SK-N-MC (cell line): ENCODE measurements at regions not wholly inside any gene's neighbourhood (a gene's known extent, or its start where the extent isn't known, plus 50 kb on each side); places are given as distances from the start of the nearest gene placed in this dataset.

Experiments
- EZH2 ChIP-seq: fragments of 200-600 bp; sonication (generic); IDR thresholded peaks from one replicate; pipeline ENCODE4 v1.6.1; 2017; ENCODE audit warnings: antibody characterized with exemption
- FOXP2 ChIP-seq: optimal IDR thresholded peaks from 2 replicates; pipeline ENCODE3; 2011; ENCODE audit warnings: mild to moderate bottlenecking, moderate library complexity; ENCODE audit not compliant: insufficient read depth; ENCODE audit errors: extremely low read length, control extremely low read depth
- POLR2AphosphoS5 ChIP-seq: IDR thresholded peaks from 2 replicates; pipeline ENCODE4 v1.6.1; 2012; ENCODE audit warnings: mild to moderate bottlenecking, low read depth, low read length, borderline replicate concordance

DNA sequence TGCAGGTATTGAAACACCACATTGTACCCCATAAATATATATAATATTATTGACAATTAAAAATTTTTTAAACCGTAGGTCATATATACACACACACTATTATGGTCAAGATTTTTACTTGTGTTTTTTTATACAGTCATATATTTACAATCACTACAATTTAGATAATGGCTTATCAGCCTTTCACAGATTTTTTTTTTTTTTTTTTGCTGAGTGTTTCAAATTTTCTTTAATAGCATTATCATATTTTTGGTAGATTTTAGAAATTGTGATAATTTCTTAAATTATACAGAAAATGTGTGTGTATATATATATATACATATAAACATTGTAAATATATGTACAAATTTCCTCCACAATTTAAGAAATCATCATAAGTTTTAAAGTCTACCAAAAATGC lies 68.6 kb upstream of the RGS2 start:
- TF ChIP-seq POLR2AphosphoS5 = no peak
- no peak for TF ChIP-seq EZH2
- TF ChIP-seq FOXP2 = no peak
